ENCODE measurements at regions not wholly inside any gene's neighbourhood (a gene's known extent, or its start where the extent isn't known, plus 50 kb on each side); places are given as distances from the start of the nearest gene placed in this dataset.
A peak's percentile ranks its signal among the peaks of the same experiment; 100 is the strongest.

GRCh38 chr7:42714356-42714755 lies 197.5 kb downstream of the C7orf25 start:
- TF ChIP-seq CTCF (IDR thresholded peaks at IDR 0.05) (no peak), POLR2A (IDR thresholded peaks at IDR 0.05) (no peak)
- ATAC-seq (no peak), DNase-seq (no peak)
- 36 to 62% methylated on average over 2 of the region's 2 CpGs for WGBS, 2 donors
- Histone ChIP-seq H3K4me1 (no peaks in the 10 kb centered on the region), H3K27me3 (no peaks in the 10 kb centered on the region), H3K27ac (no peak overlapping the region), H3K4me3 (no peak overlapping the region), H3K36me3 (replicated peaks in 1 of 2; ENCODE audit: insufficient read depth in 1 of 2, low read depth in 2 of 2) (no peaks in the 10 kb centered on the region), H3K9me3 (no peaks in the 10 kb centered on the region)
- intact Hi-C loops (cut with DNase I), result no loop called here

DNA sequence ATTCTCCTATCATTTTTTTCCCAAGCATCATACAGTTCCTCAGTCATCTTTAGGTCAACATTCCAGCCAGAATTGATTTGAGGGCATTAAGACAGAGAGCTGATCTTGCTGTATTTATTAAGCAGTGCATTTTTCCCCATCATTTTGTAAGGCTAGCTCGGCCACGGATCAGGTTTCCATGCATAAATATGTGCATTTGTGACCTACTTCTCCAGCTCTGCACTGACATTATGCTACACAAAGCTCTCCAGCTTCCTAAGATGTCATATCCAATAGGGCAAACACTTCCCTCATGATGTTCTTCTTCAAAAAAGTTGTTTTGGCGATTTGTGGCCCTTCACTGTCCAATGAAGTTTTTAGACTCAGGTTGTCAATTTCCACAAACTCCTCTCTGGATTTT lies 202.6 kb downstream of the C7orf25 start:
- Histone ChIP-seq H3K4me3 (no peak overlapping the region), H3K4me1 (no peaks in the 10 kb centered on the region), H3K36me3 (replicated peaks in 1 of 2; ENCODE audit: insufficient read depth in 1 of 2, low read depth in 2 of 2) (no peaks in the 10 kb centered on the region), H3K27me3 (no peaks in the 10 kb centered on the region), H3K27ac (no peak overlapping the region), H3K9me3 (no peaks in the 10 kb centered on the region)
- TF ChIP-seq CTCF (IDR thresholded peaks at IDR 0.05), result no peak
- intact Hi-C loops (cut with DNase I), result no loop called here
- WGBS, 2 donors, result 54 to 65% methylated on average over 3 of the region's 3 CpGs
- DNase-seq (no peak), ATAC-seq (no peak)

DNA sequence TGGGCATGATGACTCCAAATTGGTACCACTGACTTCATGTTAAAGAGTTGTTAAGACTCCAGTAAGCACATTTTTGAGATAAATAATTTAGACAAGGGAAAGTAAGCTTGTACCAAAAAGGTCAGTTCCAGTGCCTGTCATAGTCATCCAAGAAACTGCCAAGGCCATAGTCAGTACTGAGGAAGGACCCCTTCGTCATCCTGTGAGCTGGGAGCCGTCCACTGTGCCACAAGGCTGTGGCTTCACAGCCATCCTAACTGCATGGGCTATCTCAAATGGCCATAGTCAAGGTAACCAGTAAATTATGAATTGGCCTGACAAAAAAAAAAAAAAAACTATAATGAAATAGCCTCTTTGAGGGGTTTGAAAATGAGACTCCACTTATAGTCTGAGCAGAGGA lies 207.2 kb downstream of the C7orf25 start:
- intact Hi-C loops (cut with DNase I), result no loop called here

DNA sequence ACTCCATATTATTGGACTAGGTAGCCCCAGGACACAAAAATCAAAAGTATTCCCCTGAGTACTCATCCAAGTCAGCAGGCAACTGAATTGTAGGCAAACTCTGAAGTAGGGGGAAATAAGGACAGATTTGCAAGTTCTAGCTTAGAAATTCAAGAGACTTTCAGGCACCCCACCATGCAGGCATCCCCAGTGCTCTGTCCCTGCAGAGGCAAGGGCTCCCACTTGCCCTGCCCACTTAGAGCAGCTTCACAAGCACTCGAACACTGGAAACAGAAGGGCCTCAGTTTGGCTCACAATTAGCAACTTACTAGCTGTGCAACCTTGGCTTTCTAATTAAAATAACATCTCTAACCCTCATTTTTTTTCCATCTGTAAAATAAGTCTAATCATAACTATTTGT lies 209.2 kb downstream of the C7orf25 start:
- ATAC-seq (no peak), DNase-seq (no peak)
- no peak overlapping the region for H3K27ac ChIP-seq
- 41 to 60% methylated on average over 1 of the region's 1 CpG for WGBS, 2 donors
- no peaks in the 10 kb centered on the region for H3K27me3 ChIP-seq
- intact Hi-C loops (cut with DNase I), result no loop called here
- no peaks in the 10 kb centered on the region for H3K9me3 ChIP-seq
- no peak overlapping the region for H3K4me3 ChIP-seq
- H3K4me1 ChIP-seq, result peaks cover 32% of the 10 kb centered on the region
- TF ChIP-seq POLR2A (IDR thresholded peaks at IDR 0.05) (no peak), CTCF (IDR thresholded peaks at IDR 0.05) (no peak)
- no peaks in the 10 kb centered on the region for H3K36me3 ChIP-seq (replicated peaks in 1 of 2; ENCODE audit: insufficient read depth in 1 of 2, low read depth in 2 of 2)

More for the DNA sequence above, 207.2 kb downstream of the C7orf25 start:
- peaks cover 22% of the 10 kb centered on the region for H3K4me1 ChIP-seq
- ATAC-seq (no peak), DNase-seq (no peak)
- no peaks in the 10 kb centered on the region for H3K9me3 ChIP-seq
- H3K27me3 ChIP-seq, result no peaks in the 10 kb centered on the region
- no peaks in the 10 kb centered on the region for H3K36me3 ChIP-seq (replicated peaks in 1 of 2; ENCODE audit: insufficient read depth in 1 of 2, low read depth in 2 of 2)
- H3K27ac ChIP-seq, result no peak overlapping the region
- H3K4me3 ChIP-seq, result no peak overlapping the region
- 77 to 85% methylated on average over 2 of the region's 2 CpGs for WGBS, 2 donors
- TF ChIP-seq POLR2A (IDR thresholded peaks at IDR 0.05) (no peak), CTCF (IDR thresholded peaks at IDR 0.05) (no peak)

GRCh38 chr7:42700406-42701327 lies 211.2 kb downstream of the C7orf25 start:
- intact Hi-C loops (cut with DNase I), result no loop called here
- H3K27me3 ChIP-seq, result no peaks in the 10 kb centered on the region
- no peaks in the 10 kb centered on the region for H3K36me3 ChIP-seq (replicated peaks in 1 of 2; ENCODE audit: insufficient read depth in 1 of 2, low read depth in 2 of 2)
- no peaks in the 10 kb centered on the region for H3K9me3 ChIP-seq
- no peak overlapping the region for H3K4me3 ChIP-seq
- WGBS, 2 donors, result 44 to 52% methylated on average over 6 of the region's 6 CpGs
- peaks cover 32% of the 10 kb centered on the region for H3K4me1 ChIP-seq
- DNase-seq (peak; percentile 22 to 57 (median 38)), ATAC-seq (peak; percentile 77)
- no peak for TF ChIP-seq POLR2A (IDR thresholded peaks at IDR 0.05)
- no peak for TF ChIP-seq CTCF (IDR thresholded peaks at IDR 0.05)
- H3K27ac ChIP-seq, result no peak overlapping the region

Measured in body of pancreas (tissue), 4 donors.